ENCODE measurements at regions not wholly inside any gene's neighbourhood (a gene's known extent, or its start where the extent isn't known, plus 50 kb on each side); places are given as distances from the start of the nearest gene placed in this dataset.

DNA sequence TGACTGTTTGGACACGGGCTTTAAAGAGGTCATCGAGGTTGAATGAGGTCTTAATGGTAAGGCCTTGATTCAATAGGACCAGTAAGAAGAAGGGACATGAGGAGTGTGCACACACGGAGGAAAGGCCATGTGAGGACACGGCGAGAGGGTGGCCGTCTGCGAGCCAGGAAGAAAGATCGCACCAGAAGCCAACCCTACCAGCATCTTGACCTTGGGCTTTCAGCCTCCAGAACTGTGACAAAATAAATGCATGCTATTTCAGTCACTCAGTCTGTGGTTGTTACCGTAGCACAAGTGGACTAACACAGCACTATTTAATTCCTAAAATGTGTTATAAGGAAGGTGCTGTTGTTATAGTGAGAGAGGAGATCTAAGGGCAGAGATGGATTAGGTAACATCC, 468.6 kb upstream of the FAT1 start:
- no peak overlapping the region for H3K27ac Mint-ChIP-seq
- peaks cover 13% of the 10 kb centered on the region for H3K9me3 Mint-ChIP-seq
- no peaks in the 10 kb centered on the region for H3K36me3 Mint-ChIP-seq (ENCODE audit: low read depth)
- H3K4me1 Mint-ChIP-seq (ENCODE audit: low read depth): no peaks in the 10 kb centered on the region
- H3K4me3 Mint-ChIP-seq: no peak overlapping the region
- H3K27me3 Mint-ChIP-seq: no peaks in the 10 kb centered on the region

DNA sequence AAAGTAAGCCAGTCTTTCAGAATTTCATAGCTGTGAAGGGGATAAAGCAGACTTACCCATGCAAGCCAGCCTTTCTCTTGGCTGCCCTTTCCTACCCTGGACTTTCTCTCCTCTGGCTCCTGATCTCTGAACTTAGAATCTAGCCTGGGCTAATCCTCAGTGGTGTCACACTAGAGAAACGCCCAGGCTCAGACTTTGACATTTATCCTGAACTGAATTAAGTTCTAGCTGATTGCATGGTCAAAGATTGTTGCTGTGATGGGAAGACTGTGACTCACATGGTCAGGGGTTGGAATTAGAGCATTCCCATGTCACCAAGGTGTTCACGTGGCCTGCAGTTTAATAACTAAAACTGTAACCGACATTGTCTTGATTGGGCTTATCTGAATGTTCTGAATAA, 469.5 kb upstream of the FAT1 start:
- Mint-ChIP-seq H3K27me3 (no peaks in the 10 kb centered on the region), H3K36me3 (ENCODE audit: low read depth) (no peaks in the 10 kb centered on the region), H3K9me3 (peaks cover 13% of the 10 kb centered on the region), H3K27ac (no peak overlapping the region), H3K4me1 (ENCODE audit: low read depth) (no peaks in the 10 kb centered on the region), H3K4me3 (no peak overlapping the region)

DNA sequence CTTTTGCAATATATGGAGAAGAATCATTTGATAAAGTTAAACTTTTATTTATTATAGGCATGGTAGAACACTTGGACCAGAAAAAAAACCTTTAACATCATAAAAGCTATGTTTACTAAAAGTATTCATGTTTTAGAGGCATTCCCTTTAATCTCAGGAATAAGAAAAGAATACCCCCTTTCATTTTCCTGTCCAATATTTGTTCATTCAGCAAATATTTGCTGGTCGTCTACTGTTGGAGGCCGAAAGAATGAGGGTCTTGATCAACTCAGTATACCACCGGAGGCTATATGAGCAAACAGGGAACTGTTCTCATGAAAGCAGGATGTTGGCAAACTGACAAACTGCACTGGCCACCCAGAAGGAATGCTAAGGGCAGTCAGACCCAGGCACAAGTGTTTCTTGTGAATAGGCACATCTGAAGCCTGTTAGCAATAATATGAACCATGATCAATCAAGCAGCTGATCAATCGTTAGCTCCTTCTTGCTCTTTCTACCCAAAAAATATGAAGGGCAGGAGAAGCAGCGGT, 480.8 kb upstream of the FAT1 start:
- Mint-ChIP-seq H3K36me3 (ENCODE audit: low read depth) (no peaks in the 10 kb centered on the region), H3K27me3 (no peaks in the 10 kb centered on the region), H3K9me3 (peaks cover 20% of the 10 kb centered on the region), H3K4me1 (ENCODE audit: low read depth) (no peaks in the 10 kb centered on the region), H3K27ac (no peak overlapping the region), H3K4me3 (no peak overlapping the region)

DNA sequence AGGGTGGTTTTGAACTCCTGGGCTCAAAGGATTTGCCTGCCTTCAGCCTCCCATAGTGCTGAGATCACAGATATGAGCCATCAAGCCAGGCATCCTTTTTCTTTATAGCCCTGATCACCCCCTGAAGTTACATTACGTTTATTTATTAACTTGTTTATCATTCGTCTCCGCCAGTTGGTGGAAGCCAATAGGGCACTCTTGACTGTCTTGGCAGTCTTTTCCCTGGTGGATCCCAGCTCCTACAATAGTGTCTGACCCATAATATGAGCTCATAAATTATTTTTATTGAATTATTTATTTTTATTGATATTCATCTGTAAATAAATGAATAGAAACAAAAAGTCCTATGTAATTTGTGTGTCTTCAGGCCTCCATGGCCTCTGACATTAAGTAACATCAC, 484.3 kb upstream of the FAT1 start:
- no peak overlapping the region for H3K4me3 Mint-ChIP-seq
- H3K4me1 Mint-ChIP-seq (ENCODE audit: low read depth): no peaks in the 10 kb centered on the region
- H3K36me3 Mint-ChIP-seq (ENCODE audit: low read depth): no peaks in the 10 kb centered on the region
- peaks cover 16% of the 10 kb centered on the region for H3K9me3 Mint-ChIP-seq
- H3K27ac Mint-ChIP-seq: no peak overlapping the region
- no peaks in the 10 kb centered on the region for H3K27me3 Mint-ChIP-seq

DNA sequence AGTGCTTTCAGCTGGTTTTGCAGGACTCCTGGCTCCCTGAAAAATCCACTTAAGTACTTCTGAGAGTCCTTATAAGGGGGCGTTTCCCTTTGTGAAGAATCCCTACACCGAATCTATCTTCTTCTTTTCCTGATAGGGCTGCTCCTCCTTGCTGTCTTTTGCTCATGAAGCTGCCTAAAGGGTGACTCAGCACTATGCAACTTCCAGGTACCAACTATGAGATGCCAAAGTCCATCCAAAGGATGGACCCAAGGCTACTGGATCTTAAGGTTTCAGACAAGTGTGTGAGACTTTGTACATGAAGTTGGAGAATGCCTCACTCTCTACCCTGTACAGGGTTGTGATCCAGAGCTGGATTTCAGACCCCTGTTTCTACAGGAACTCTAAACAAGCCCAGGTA, 485.0 kb upstream of the FAT1 start:
- Mint-ChIP-seq H3K27me3 (no peaks in the 10 kb centered on the region), H3K4me1 (ENCODE audit: low read depth) (no peaks in the 10 kb centered on the region), H3K4me3 (no peak overlapping the region), H3K36me3 (ENCODE audit: low read depth) (no peaks in the 10 kb centered on the region), H3K9me3 (peaks cover 17% of the 10 kb centered on the region), H3K27ac (no peak overlapping the region)

DNA sequence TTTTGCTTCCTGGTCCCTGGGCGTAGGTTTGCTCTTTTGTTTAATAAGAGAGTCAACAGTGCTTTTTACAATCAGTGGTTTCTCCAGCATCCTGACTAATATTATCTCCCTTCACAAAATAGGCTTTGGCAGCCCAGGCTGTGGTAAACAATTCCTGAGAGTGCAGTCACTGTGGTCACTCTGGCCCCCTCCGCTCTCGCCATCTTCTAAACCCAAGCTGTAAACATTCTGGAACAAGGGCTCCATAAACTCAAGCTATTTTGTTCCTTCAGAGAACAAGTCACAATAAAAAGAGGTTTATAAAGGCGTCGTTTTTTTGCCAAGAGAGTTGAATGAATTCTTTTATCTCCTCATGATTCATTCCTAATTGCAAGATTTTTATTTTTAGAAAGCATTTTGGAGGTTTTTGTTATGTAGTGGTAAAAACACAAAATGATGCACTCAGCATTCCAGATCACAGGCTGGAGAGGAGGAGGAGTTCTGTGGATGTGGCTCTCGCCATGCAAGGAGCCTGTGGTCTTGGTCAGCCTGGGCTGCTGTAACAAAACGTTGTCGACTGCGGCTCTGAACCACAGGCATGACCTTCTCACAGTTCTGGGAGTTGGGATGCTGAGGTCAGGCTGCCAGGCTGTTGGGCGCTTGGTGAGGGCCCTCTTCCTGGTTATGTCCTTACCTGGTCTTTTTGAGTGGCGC, 486.4 kb upstream of the FAT1 start:
- Mint-ChIP-seq H3K36me3 (ENCODE audit: low read depth) (no peaks in the 10 kb centered on the region), H3K9me3 (peaks cover 17% of the 10 kb centered on the region)

DNA sequence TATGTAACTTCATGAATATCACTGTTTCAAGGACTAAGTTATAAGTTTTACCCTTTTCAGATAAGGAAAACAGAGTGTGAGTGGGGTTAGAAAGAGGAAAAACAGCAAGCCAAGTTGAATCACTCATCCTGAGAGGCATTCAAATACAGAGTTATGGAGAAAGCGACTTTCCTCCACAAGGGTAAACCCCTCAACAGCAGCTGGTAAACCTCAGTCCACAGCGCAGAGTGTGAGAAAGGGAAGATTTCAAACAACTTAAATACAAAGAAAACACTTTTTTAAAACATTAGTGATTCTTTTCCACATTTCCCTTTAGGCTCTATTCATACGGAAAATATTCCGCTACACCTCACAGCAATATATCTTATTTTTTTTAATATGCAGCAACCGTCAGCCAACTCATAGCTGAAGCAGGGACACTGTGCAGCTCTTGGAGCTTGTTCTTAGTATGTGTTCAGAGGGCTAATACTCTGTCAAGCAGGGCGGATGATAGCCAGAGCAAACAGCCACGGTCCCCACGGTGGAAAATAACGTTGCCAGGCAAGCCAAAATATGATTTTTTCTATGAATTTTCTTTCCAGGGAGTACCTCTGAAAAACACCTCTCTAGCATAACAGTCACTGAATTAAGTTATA, 488.9 kb upstream of the FAT1 start:
- H3K4me3 Mint-ChIP-seq: no peak overlapping the region
- H3K27ac Mint-ChIP-seq: no peak overlapping the region
- no peaks in the 10 kb centered on the region for H3K4me1 Mint-ChIP-seq (ENCODE audit: low read depth)
- H3K9me3 Mint-ChIP-seq: peaks cover 21% of the 10 kb centered on the region
- H3K36me3 Mint-ChIP-seq (ENCODE audit: low read depth): no peaks in the 10 kb centered on the region
- H3K27me3 Mint-ChIP-seq: no peaks in the 10 kb centered on the region

More for the DNA sequence above, 486.4 kb upstream of the FAT1 start:
- Mint-ChIP-seq H3K27me3 (no peaks in the 10 kb centered on the region), H3K4me1 (ENCODE audit: low read depth) (no peaks in the 10 kb centered on the region), H3K27ac (no peak overlapping the region), H3K4me3 (no peak overlapping the region)

DNA sequence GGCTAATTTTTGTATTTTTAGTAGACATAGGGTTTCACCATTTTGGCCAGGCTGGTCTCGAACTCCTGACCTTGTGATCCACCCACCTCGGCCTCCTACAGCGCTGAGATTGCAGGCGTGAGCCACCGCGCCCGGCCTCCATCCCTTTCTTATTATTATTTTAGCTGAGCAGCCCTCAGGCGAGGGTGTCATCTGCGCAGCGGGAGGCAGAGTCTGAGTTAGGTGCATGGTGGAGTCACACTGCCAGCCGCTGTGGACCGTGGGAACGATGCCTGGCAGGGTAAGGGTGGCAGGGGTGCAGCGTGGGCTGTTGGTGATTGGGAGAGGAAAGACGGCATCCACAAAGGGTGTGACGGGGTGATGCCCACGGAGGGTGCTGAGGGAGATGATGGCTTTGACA, 491.8 kb upstream of the FAT1 start:
- no peaks in the 10 kb centered on the region for H3K4me1 Mint-ChIP-seq (ENCODE audit: low read depth)
- H3K27me3 Mint-ChIP-seq: no peaks in the 10 kb centered on the region
- no peak overlapping the region for H3K27ac Mint-ChIP-seq
- peaks cover 15% of the 10 kb centered on the region for H3K9me3 Mint-ChIP-seq
- H3K36me3 Mint-ChIP-seq (ENCODE audit: low read depth): no peaks in the 10 kb centered on the region
- no peak overlapping the region for H3K4me3 Mint-ChIP-seq

DNA sequence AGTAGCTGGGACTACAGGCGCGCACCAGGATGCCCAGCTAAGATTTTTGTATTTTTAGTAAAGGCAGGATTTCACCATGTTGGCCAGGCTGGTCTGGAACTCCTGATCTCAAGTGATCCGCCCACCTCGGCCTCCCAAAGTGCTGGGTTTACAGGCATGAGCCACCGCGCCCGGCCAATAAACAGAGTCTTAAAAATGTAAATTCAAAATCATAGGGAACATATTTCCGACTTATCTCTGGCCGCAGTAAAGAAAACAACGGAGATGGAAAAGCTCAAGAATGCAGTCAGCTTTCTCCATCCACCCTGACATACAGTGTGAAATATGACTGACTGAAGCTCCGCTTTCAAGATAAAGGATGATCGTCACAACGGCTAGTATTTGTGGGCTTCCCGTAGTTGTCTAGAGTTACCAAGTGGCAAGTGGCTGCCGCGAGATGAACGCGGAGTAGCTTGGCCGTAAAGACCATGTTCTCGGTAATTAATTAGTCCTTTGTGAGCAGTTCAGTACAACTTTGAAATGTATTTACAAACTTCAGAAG, 495.1 kb upstream of the FAT1 start:
- Mint-ChIP-seq H3K27me3 (no peaks in the 10 kb centered on the region), H3K4me1 (ENCODE audit: low read depth) (no peaks in the 10 kb centered on the region), H3K9me3 (peaks cover 6% of the 10 kb centered on the region), H3K4me3 (no peak overlapping the region), H3K36me3 (ENCODE audit: low read depth) (no peaks in the 10 kb centered on the region), H3K27ac (no peak overlapping the region)

DNA sequence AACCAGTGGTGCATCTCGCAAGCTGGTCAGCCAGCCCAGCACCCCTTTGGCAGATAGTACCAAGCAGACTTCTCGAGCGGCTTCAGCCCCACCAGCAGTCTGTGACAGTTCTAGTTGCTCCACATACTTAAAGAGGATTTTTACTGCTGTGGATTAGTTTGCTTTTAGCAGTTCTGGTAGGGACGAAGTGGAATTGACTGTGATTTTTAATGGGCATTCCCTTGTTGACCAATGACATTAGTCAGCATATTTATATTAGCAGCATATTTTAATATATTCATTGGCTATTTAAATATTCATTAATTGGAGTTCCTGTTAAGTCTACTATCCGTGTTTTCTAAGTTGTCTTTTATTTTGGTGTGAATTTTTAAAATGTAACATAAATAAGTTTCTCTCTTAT, 500.9 kb upstream of the FAT1 start:
- H3K4me3 Mint-ChIP-seq: no peak overlapping the region
- H3K27me3 Mint-ChIP-seq: no peaks in the 10 kb centered on the region
- no peaks in the 10 kb centered on the region for H3K36me3 Mint-ChIP-seq (ENCODE audit: low read depth)
- no peaks in the 10 kb centered on the region for H3K4me1 Mint-ChIP-seq (ENCODE audit: low read depth)
- peaks cover 12% of the 10 kb centered on the region for H3K9me3 Mint-ChIP-seq
- no peak overlapping the region for H3K27ac Mint-ChIP-seq

DNA sequence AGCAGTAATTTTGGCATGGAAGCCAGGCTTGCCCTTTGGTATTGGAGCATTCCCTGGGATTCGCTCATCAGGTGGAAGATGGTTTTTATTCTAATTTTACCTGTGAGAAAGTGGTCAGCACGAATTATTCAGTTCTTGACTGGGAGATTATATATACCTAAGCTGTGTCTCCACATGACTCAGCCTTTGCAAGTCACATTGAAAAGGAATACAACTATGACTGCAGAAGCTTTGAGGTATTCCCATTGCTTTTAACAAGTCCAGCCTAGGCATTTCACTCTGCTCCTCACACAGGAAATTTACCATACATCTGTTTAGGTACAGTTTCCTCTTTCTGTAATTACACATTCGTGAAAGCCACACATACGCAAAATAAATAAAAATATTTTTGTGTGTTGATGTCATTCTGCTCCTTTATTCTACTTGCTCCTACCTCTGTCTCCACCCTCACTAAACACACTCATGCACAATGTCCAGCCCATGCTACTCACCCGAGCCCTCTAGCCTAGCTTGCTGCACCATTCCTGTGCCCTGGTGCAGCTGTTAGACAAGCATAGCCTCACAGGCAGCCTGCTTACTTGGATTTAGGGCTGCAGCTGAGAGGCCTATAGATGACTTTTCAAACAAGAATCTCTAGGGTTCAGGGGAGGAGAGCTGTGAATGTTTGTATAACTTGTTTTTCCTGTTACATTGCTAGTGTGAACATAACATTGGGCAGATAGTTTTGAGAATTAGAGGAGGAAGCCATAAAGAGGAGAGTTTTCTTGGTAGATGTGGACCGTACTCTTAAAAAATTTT, 504.4 kb upstream of the FAT1 start:
- Mint-ChIP-seq H3K9me3 (peaks cover 16% of the 10 kb centered on the region), H3K4me3 (no peak overlapping the region), H3K4me1 (ENCODE audit: low read depth) (no peaks in the 10 kb centered on the region), H3K27me3 (no peaks in the 10 kb centered on the region), H3K27ac (no peak overlapping the region), H3K36me3 (ENCODE audit: low read depth) (no peaks in the 10 kb centered on the region)

DNA sequence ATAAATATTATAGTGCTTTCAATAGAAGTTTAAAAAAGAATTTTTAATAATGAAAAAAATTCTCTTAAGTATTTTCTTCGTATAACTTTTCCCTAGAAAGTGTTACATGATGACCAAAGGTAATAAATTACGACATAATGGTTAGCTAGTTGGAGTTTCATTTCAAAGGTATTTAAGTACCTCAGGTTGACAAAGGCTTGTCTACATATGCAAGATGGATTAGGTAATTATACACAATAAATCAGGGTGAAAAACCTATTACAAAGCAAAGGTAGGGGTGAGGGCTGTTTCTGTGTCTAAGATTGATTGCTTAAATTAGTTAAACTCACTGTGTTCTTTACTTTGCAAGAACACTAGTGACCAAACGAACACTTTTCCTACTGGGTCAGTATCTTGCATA, 508.5 kb upstream of the FAT1 start:
- H3K36me3 Mint-ChIP-seq (ENCODE audit: low read depth): no peaks in the 10 kb centered on the region
- H3K4me1 Mint-ChIP-seq (ENCODE audit: low read depth): no peaks in the 10 kb centered on the region
- H3K4me3 Mint-ChIP-seq: no peak overlapping the region
- no peaks in the 10 kb centered on the region for H3K27me3 Mint-ChIP-seq
- H3K9me3 Mint-ChIP-seq: peaks cover 4% of the 10 kb centered on the region
- H3K27ac Mint-ChIP-seq: no peak overlapping the region

DNA sequence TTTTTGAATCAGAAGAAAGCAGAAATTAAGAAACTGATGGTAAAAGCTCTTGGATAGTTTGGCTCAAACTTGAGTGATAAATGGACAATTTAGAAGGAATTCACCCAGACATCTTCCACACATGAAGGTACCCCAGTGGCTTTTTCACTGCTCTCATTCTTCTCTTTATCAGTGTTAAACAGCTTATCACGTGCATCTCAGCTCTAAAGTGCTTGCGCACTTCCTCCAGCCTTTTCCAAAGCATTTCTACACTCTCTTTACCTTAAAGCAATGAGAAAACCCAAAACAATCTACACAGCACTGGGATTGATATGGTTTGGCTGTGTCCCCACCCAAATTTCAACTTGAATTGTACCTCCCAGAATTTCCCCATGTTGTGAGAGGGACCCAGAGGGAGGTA, 509.1 kb upstream of the FAT1 start:
- Mint-ChIP-seq H3K9me3 (peaks cover 4% of the 10 kb centered on the region), H3K36me3 (ENCODE audit: low read depth) (no peaks in the 10 kb centered on the region), H3K4me1 (ENCODE audit: low read depth) (no peaks in the 10 kb centered on the region), H3K27ac (no peak overlapping the region), H3K27me3 (no peaks in the 10 kb centered on the region), H3K4me3 (no peak overlapping the region)

DNA sequence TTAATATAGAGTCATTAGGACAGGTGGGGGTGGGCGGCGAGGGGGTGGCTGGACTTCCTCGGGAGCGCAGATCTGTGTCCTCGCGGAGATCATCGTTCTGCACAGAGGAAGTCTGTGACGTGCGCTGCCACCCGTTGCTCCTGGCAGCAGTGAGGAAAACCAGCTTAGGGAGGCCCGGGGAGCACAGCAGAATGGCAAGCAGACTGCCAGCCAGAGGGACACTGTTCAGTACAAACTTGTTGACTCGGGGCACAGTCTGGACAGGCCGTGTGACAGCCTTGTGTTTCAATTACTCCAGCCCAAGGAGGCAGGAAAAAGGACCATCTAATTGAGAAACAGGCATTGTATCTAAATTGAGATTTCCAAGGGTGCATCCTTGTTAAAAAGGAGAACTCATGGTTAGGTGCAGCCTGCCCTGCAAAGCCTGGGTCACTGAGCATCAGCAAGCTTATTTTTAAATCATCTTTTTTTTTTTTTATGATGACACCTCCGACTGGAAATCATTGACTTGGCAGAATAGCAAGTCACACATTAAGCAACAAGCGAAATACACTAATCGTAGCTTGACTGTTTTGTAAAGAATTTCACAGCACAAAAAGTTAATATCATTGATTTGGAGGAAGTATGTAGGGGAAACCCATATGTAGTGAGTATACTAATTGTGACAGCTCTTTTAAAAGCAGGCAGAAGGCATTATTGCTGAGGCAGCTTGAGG, 512.0 kb upstream of the FAT1 start:
- Mint-ChIP-seq H3K4me1 (ENCODE audit: low read depth) (no peaks in the 10 kb centered on the region), H3K9me3 (peaks cover 4% of the 10 kb centered on the region), H3K4me3 (no peak overlapping the region), H3K36me3 (ENCODE audit: low read depth) (no peaks in the 10 kb centered on the region), H3K27me3 (no peaks in the 10 kb centered on the region), H3K27ac (no peak overlapping the region)

Data from stimulated activated naive CD8-positive, alpha-beta T cell treated with anti-CD3 and anti-CD28 coated beads, Interleukin-15, Interleukin-2, amounts not matched to agents 100 ng/mL and 50 ng/mL, for 24 hours (primary cell).